KG1 (cell line): ENCODE measurements at regions not wholly inside any gene's neighbourhood (a gene's known extent, or its start where the extent isn't known, plus 50 kb on each side); places are given as distances from the start of the nearest gene placed in this dataset.

Experiments
- DNase-seq: peaks from one replicate; lab custom pipeline; 2025; lab: John Stamatoyannopoulos, UW

- DNase-seq: no peak
These were observed 452.9 kb downstream of the GRXCR1 start for GRCh38 chr4:43345323-43345925.

- no peak for DNase-seq
These were observed 456.1 kb downstream of the GRXCR1 start for GRCh38 chr4:43348591-43348990.

GRCh38 chr4:43351970-43352806 lies 459.7 kb downstream of the GRXCR1 start:
- no peak for DNase-seq

- no peak for DNase-seq
These were observed 460.3 kb downstream of the GRXCR1 start for GRCh38 chr4:43352859-43353258.

- DNase-seq: no peak
These were observed 461.0 kb downstream of the GRXCR1 start for GRCh38 chr4:43353552-43353951.

GRCh38 chr4:43356786-43357185 lies 464.3 kb downstream of the GRXCR1 start:
- DNase-seq: no peak

- DNase-seq: no peak
These were observed 464.9 kb downstream of the GRXCR1 start for GRCh38 chr4:43357252-43357974.

- no peak for DNase-seq
These were observed 467.8 kb downstream of the GRXCR1 start for GRCh38 chr4:43360296-43360695.

GRCh38 chr4:43362875-43363636 lies 470.5 kb downstream of the GRXCR1 start:
- DNase-seq: no peak

GRCh38 chr4:43369036-43369594 lies 476.6 kb downstream of the GRXCR1 start:
- no peak for DNase-seq

- DNase-seq: no peak
These were observed 480.7 kb downstream of the GRXCR1 start for GRCh38 chr4:43373201-43373600.

- no peak for DNase-seq
These were observed 481.8 kb downstream of the GRXCR1 start for GRCh38 chr4:43374216-43374751.

- DNase-seq: no peak
These were observed 486.5 kb downstream of the GRXCR1 start for GRCh38 chr4:43379016-43379415.

GRCh38 chr4:43380093-43380492 lies 487.6 kb downstream of the GRXCR1 start:
- no peak for DNase-seq

- DNase-seq: no peak
These were observed 498.6 kb downstream of the GRXCR1 start for GRCh38 chr4:43391069-43391468.

- no peak for DNase-seq
These were observed 502.5 kb downstream of the GRXCR1 start for GRCh38 chr4:43394976-43395375.

- DNase-seq: no peak
These were observed 507.2 kb downstream of the GRXCR1 start for GRCh38 chr4:43399726-43400125.

- DNase-seq: no peak
These were observed 509.9 kb downstream of the GRXCR1 start for GRCh38 chr4:43402393-43402792.

GRCh38 chr4:43410636-43411035 lies 518.1 kb downstream of the GRXCR1 start:
- no peak for DNase-seq

- no peak for DNase-seq
These were observed 518.7 kb downstream of the GRXCR1 start for GRCh38 chr4:43411226-43411625.

GRCh38 chr4:43423276-43423675 lies 530.8 kb downstream of the GRXCR1 start:
- DNase-seq: no peak

GRCh38 chr4:43425206-43425605 lies 532.7 kb downstream of the GRXCR1 start:
- DNase-seq: no peak
